Lung (tissue), 11 donors: ENCODE measurements at regions not wholly inside any gene's neighbourhood (a gene's known extent, or its start where the extent isn't known, plus 50 kb on each side); places are given as distances from the start of the nearest gene placed in this dataset.

Source experiments
- ATAC-seq: fragments of 200-7000 bp; cut with Tn5 transposase; one replicate; pipeline ENCODE4 v1.9.1; 2020; ENCODE audit warnings: moderate number of reproducible peaks; ENCODE audit not compliant: insufficient read depth, low FRiP score
- DNase-seq, 3 donors: peaks; one replicate each; pipeline ENCODE4 v3.0.0-alpha.2; 2013 to 2017
- H3K27ac ChIP-seq, 2 donors: one replicate each; pipeline ENCODE4 v1.5.1; 2013; ENCODE audit warnings: mild to moderate bottlenecking in 2 of 2, moderate library complexity in 2 of 2, control low read depth in 1 of 2, inconsistent platforms in 1 of 2, low read depth in 1 of 2, low read length in 1 of 2
- H3K27me3 ChIP-seq, 3 donors: one replicate each; pipeline ENCODE4 v1.5.1; 2013; ENCODE audit warnings: low read length in 2 of 3; ENCODE audit not compliant: control insufficient read depth in 3 of 3, insufficient read depth in 3 of 3
- H3K36me3 ChIP-seq, 4 donors: one replicate each; pipeline ENCODE4 v1.5.1; 2013; ENCODE audit warnings: low read length in 4 of 4, mild to moderate bottlenecking in 1 of 4, moderate library complexity in 1 of 4; ENCODE audit not compliant: control insufficient read depth in 4 of 4, insufficient read depth in 4 of 4
- H3K4me1 ChIP-seq, 5 donors: one replicate each; pipeline ENCODE4 v1.5.1; 2013; ENCODE audit warnings: low read length in 5 of 5, mild to moderate bottlenecking in 2 of 5, moderate library complexity in 1 of 5; ENCODE audit not compliant: control insufficient read depth in 5 of 5, insufficient read depth in 5 of 5
- H3K4me3 ChIP-seq: one replicate; pipeline ENCODE4 v1.5.1; 2013; ENCODE audit warnings: mild to moderate bottlenecking, control low read depth, moderate library complexity
- H3K9ac ChIP-seq, 2 donors: one replicate each; pipeline ENCODE4 v1.5.1; 2013; ENCODE audit warnings: low read length in 2 of 2, control low read depth in 1 of 2; ENCODE audit not compliant: insufficient read depth in 1 of 2
- H3K9me3 ChIP-seq, 4 donors: one replicate each; pipeline ENCODE4 v1.5.1; 2013; ENCODE audit warnings: low read length in 3 of 4, mild to moderate bottlenecking in 1 of 4, moderate library complexity in 1 of 4; ENCODE audit not compliant: control insufficient read depth in 4 of 4, insufficient read depth in 3 of 4
- CTCF ChIP-seq: IDR thresholded peaks from 2 replicates; pipeline ENCODE4 v1.5.1; 2012; ENCODE audit warnings: mild to moderate bottlenecking; ENCODE audit errors: control extremely low read depth, extremely low read depth
- WGBS, 2 donors: extraction: QIAGEN DNeasy Blood & Tissue Kit; methylation state at CpG; one replicate each; pipeline ENCODE4 v1.1.7; 2013; 5-methylcytosine and 5-hydroxymethylcytosine counted together
- donor health status: control.
- donor health status: control.
- donor health status: Bipolar disorder and iron deficiency.
- donor health status: healthy.
- donor health status: DM: yes; HTN: yes; CAD: no.

- ATAC-seq (no peak), DNase-seq (peak in 1 of 3 donors; percentile 14)
- Histone ChIP-seq H3K9ac (no peak overlapping the region), H3K4me1 (peaks cover 0 to 8% (median 0%) of the 10 kb centered on the region in 5 donors), H3K4me3 (no peak overlapping the region), H3K9me3 (no peaks in the 10 kb centered on the region), H3K27ac (no peak overlapping the region), H3K27me3 (no peaks in the 10 kb centered on the region), H3K36me3 (no peaks in the 10 kb centered on the region)
- WGBS, 2 donors: 49 to 74% methylated on average over 3 of the region's 3 CpGs
- no peak for TF ChIP-seq CTCF
Observed at GRCh38 chr20:12598894-12599293, 409.9 kb upstream of the SPTLC3 start.

GRCh38 chr20:12599494-12599893, 409.3 kb upstream of the SPTLC3 start:
- ATAC-seq (no peak), DNase-seq (no peak)
- H3K36me3 ChIP-seq: no peaks in the 10 kb centered on the region
- H3K4me1 ChIP-seq: peaks cover 0 to 8% (median 0%) of the 10 kb centered on the region in 5 donors
- no peak overlapping the region for H3K4me3 ChIP-seq
- H3K27ac ChIP-seq: no peak overlapping the region
- no peak overlapping the region for H3K9ac ChIP-seq
- H3K9me3 ChIP-seq: no peaks in the 10 kb centered on the region
- no peak for TF ChIP-seq CTCF
- H3K27me3 ChIP-seq: no peaks in the 10 kb centered on the region

GRCh38 chr20:12605751-12606150, 403.0 kb upstream of the SPTLC3 start:
- no peaks in the 10 kb centered on the region for H3K27me3 ChIP-seq
- no peaks in the 10 kb centered on the region for H3K9me3 ChIP-seq
- DNase-seq (no peak), ATAC-seq (no peak)
- H3K36me3 ChIP-seq: no peaks in the 10 kb centered on the region
- no peak overlapping the region for H3K4me3 ChIP-seq
- TF ChIP-seq CTCF: no peak
- H3K4me1 ChIP-seq: no peaks in the 10 kb centered on the region
- WGBS, 2 donors: 73 to 81% methylated on average over 2 of the region's 2 CpGs
- H3K27ac ChIP-seq: no peak overlapping the region
- no peak overlapping the region for H3K9ac ChIP-seq

GRCh38 chr20:12610871-12611270, 397.9 kb upstream of the SPTLC3 start:
- Histone ChIP-seq H3K9me3 (no peaks in the 10 kb centered on the region), H3K36me3 (no peaks in the 10 kb centered on the region), H3K9ac (no peak overlapping the region), H3K27ac (no peak overlapping the region), H3K27me3 (no peaks in the 10 kb centered on the region), H3K4me3 (no peak overlapping the region), H3K4me1 (no peaks in the 10 kb centered on the region)
- TF ChIP-seq CTCF: no peak
- 31 to 32% methylated on average over 1 of the region's 1 CpG for WGBS, 2 donors
- DNase-seq: no peak
- ATAC-seq: no peak
